HAP-1 (cell line): ENCODE measurements at regions not wholly inside any gene's neighbourhood (a gene's known extent, or its start where the extent isn't known, plus 50 kb on each side); places are given as distances from the start of the nearest gene placed in this dataset.

Experiments
- DNase-seq, 2 experiments: peaks; one replicate each; pipeline ENCODE4 v3.0.0-alpha.2; 2016 to 2020; ENCODE audit warnings: low spot score in 2 of 2
- H3K27me3 ChIP-seq: fragments of 250-450 bp; sonication (Bioruptor Pico); 2 replicates; pipeline ENCODE4 v1.5.1; 2020; ENCODE audit warnings: low read depth, mild to moderate bottlenecking, moderate library complexity
- H3K36me3 ChIP-seq: fragments of 250-450 bp; sonication (Bioruptor Pico); replicated peaks from 2 replicates; pipeline ENCODE4 v1.5.1; 2020; ENCODE audit warnings: mild to moderate bottlenecking
- H3K4me1 ChIP-seq: fragments of 250-450 bp; sonication (Bioruptor Pico); 2 replicates; pipeline ENCODE4 v1.5.1; 2020; ENCODE audit warnings: mild to moderate bottlenecking
- H3K4me3 ChIP-seq: fragments of 250-450 bp; sonication (Bioruptor Pico); 2 replicates; pipeline ENCODE4 v1.5.1; 2020; ENCODE audit warnings: mild to moderate bottlenecking, moderate library complexity
- H3K9me3 ChIP-seq: fragments of 250-450 bp; sonication (Bioruptor Pico); 2 replicates; pipeline ENCODE4 v1.5.1; 2020; ENCODE audit warnings: mild to moderate bottlenecking, moderate library complexity
- in situ Hi-C: fragments of 300-500 bp; cut with MboI; formaldehyde crosslinking; loops from 3 replicates; pipeline ENCODE4 v1.14.3; 2020; ENCODE audit warnings: low sequenced_read_pairs, inconsistent platforms, mixed read lengths

DNA sequence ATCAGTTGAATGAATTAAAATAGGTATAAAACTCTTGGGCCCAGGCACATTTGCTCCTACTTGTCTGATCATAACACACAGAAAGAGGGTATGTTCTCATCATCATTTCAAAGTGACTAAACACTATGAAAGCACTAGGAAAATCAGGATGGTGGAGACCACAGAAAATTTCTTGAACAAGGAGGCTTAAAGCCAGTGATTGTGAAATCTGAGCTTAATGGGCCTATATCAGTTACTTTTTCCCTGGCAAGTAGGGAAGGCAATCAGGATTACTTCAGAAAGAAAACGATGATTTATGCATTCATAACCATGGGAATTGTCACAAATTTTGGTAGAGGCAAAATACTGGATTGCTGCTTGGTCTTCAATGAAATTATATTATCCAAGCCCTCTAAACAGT, 434.4 kb upstream of the CNTN4 start:
- no peaks in the 10 kb centered on the region for H3K4me1 ChIP-seq
- H3K9me3 ChIP-seq: no peaks in the 10 kb centered on the region
- no peak overlapping the region for H3K4me3 ChIP-seq
- in situ Hi-C loops: no loop called here
- no peak for DNase-seq
- H3K27me3 ChIP-seq: no peaks in the 10 kb centered on the region
- H3K36me3 ChIP-seq: no peaks in the 10 kb centered on the region

DNA sequence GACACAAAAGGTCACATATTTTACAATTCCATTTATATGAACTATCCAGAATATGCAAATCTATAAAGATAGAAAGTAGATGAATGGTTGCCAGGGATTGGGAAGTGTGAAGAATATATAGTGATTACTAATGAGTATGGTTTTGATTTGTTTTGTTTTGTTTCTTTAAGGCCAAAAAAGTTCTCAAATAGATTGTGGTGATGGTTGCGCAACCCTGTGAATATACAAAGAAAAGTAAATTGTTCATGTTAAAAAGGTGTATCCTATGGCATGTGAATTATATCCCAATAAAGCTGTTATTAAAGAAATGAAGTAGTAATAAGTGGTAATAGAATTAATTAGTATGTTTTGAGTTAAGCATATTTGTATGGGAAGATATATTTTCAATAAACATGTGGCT, 431.8 kb upstream of the CNTN4 start:
- no peaks in the 10 kb centered on the region for H3K4me1 ChIP-seq
- H3K4me3 ChIP-seq: no peak overlapping the region
- no peak for DNase-seq
- in situ Hi-C loops: no loop called here
- no peaks in the 10 kb centered on the region for H3K27me3 ChIP-seq
- no peaks in the 10 kb centered on the region for H3K9me3 ChIP-seq
- no peaks in the 10 kb centered on the region for H3K36me3 ChIP-seq

DNA sequence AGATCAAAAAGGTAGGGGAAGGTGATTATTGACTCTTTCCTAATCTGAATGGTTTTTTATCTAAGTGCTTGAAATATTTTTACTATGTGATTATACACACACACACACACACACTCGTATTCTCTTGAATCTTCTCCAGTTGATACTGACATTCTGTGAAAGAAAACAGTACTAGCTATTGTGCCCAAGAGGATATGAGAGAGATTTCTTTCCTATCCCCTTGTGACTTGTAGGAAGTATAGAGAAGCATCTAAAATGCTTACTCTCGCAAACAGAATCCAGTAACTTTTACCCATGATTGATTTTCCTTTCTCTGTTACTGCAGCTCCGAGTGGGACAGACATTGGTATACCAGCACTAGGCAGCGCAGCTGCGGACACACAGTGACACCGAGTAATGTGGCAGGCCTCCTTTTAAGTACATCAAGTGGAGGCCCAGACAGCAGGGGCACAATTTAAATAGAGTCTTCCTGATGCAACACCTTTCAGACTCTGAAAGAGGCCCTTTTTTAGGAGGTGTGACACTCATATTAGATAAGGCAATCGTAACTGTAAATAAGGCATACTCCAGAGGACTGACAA, 421.0 kb upstream of the CNTN4 start:
- Histone ChIP-seq H3K9me3 (no peaks in the 10 kb centered on the region), H3K4me1 (no peaks in the 10 kb centered on the region; the same call in 1 of the 2 replicates), H3K27me3 (no peaks in the 10 kb centered on the region), H3K36me3 (no peaks in the 10 kb centered on the region), H3K4me3 (no peak overlapping the region)
- in situ Hi-C loops: no loop called here
- no peak for DNase-seq

DNA sequence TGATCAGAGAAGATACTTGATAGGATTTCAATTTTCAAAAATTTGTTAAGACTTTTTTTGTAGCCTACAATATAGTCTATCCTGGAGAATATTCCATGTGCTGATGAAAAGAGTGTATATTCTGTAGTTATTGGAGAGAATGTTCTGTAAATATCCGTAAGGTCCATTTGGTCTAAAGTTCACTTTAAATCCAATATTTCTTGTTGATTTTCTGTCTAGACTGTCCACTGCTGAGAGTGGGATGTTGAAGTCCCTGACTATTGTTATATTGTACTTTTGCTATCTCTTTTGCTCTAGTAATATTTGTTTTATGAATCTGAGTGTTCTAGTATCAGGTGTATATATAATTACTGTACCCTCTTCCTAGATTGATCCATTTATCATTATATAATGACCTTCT, 406.2 kb upstream of the CNTN4 start:
- Histone ChIP-seq H3K9me3 (no peaks in the 10 kb centered on the region), H3K36me3 (no peaks in the 10 kb centered on the region), H3K4me1 (no peaks in the 10 kb centered on the region), H3K27me3 (no peaks in the 10 kb centered on the region), H3K4me3 (no peak overlapping the region)
- in situ Hi-C loops: no loop called here
- no peak for DNase-seq

DNA sequence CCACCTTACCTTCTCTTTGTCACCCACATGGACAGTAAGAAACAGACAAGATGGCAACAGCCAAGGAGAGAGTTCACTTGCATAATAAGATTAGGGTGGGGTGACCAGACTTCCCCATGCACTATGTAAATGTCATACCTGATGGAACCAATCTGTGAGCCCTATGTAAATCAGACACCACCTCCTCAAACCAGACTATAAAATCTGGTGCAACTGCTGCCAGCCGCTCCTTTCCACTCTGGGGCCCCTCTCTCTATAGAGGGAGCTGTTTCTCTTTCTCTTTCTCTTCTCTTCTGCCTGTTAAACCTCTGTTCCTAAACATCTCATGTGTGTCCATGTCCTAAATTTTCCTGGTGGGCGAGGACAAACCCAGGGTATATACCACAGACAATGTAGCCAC, 405.5 kb upstream of the CNTN4 start:
- no peak for DNase-seq
- Histone ChIP-seq H3K4me3 (no peak overlapping the region), H3K4me1 (no peaks in the 10 kb centered on the region), H3K9me3 (no peaks in the 10 kb centered on the region), H3K36me3 (no peaks in the 10 kb centered on the region), H3K27me3 (no peaks in the 10 kb centered on the region)
- in situ Hi-C loops: no loop called here

DNA sequence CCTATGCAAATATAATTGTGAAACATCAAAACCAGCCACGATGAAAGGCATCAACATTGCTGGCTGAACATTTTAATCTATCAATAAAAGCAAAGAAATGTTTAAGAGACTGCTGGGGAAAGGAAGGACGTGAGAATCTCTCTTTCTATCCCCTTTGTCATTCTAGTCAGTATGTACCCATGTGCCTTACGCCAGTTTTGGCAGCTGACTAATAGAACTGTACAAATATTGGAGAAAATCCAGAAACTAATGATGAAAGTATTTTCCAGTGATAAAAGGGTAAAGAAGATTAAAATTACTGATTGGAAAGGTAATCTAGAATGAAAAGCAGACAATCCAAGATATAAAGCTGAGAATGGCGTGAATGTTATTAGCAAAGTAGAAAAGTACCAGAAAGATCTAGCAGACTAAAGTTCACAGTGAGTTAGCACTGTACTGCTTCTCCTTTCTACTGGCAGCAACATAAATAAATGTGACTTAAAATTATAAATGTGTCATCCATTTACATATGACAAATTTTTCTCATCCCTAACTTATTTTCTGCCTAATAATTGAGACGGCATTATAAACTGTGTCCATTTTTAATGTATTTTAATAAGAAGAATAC, 401.9 kb upstream of the CNTN4 start:
- Histone ChIP-seq H3K4me3 (no peak overlapping the region), H3K4me1 (no peaks in the 10 kb centered on the region), H3K9me3 (no peaks in the 10 kb centered on the region), H3K36me3 (no peaks in the 10 kb centered on the region), H3K27me3 (no peaks in the 10 kb centered on the region)
- in situ Hi-C loops: no loop called here
- DNase-seq: no peak

DNA sequence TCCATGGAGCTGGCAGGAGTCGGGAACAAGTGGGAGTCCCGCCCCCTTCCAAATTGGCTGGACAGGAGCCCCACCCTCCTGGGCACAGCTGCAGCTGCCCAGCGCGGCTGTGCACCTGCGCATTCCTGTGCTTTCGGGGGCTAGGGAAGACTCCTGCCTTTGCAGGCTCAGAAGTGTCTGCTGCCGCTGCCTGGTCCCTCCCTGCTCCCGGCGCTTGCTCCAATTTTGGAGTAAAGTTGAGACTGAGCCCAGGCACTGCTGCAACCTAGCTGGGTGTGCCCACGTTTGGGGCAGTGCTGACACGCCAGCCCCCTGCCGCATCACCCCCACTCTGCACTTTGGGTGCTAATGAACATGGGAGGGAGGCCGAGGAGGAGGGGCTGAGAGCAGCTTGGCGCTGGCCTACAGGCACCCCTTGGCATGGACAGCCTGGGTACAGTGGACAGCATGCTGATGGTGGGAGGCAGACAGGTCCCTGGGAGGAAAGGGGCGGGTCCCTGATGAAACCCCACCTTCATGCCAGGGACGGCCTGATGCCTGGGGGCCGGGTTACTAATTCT, 399.2 kb upstream of the CNTN4 start:
- in situ Hi-C loops: no loop called here
- DNase-seq: no peak
- Histone ChIP-seq H3K4me3 (no peak overlapping the region), H3K4me1 (no peaks in the 10 kb centered on the region), H3K36me3 (no peaks in the 10 kb centered on the region), H3K27me3 (no peaks in the 10 kb centered on the region), H3K9me3 (no peaks in the 10 kb centered on the region)

DNA sequence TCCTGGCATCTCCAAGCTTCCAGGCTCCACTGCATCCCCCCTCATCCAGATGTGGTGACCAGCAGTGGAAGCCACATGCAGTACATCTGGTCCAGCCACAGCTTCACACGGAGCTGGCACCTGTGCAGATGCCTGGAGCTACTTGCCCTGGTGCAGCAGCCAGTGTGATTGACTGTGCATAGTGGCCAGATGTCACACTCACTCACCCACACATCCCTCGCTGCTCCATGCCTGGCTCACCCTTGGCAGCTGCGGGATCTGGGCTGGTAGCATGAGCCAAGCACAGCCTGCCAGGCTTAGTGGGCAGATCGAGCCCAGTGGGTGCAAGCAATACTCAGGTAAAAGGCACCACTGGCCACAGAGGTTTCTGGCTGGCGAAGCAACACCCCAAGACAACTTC, 398.0 kb upstream of the CNTN4 start:
- H3K27me3 ChIP-seq: no peaks in the 10 kb centered on the region
- no peak for DNase-seq
- no peaks in the 10 kb centered on the region for H3K4me1 ChIP-seq
- H3K9me3 ChIP-seq: no peaks in the 10 kb centered on the region; the same call in 1 of the 2 replicates
- no peak overlapping the region for H3K4me3 ChIP-seq
- H3K36me3 ChIP-seq: no peaks in the 10 kb centered on the region
- in situ Hi-C loops: no loop called here

DNA sequence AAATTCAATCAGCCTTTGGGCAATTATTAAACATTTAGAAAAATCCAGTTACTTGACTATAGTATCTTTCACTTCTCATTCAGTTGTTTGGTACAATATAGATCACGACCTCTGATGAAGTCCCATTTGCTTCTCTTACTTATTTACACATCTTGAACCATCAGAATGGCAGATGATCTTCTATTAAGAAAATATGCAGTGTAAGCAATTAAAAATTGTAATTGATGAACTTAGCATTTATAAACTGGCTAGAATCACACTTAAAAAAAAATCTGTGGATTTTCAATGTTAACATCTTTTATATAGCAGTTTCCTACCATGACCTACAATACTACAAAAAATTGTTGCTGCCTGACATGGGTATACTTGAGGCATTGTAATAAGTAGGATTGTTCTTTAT, 395.5 kb upstream of the CNTN4 start:
- DNase-seq: no peak
- Histone ChIP-seq H3K4me1 (no peaks in the 10 kb centered on the region), H3K27me3 (no peaks in the 10 kb centered on the region), H3K4me3 (no peak overlapping the region), H3K36me3 (no peaks in the 10 kb centered on the region), H3K9me3 (no peaks in the 10 kb centered on the region; the same call in 1 of the 2 replicates)
- in situ Hi-C loops: no loop called here

DNA sequence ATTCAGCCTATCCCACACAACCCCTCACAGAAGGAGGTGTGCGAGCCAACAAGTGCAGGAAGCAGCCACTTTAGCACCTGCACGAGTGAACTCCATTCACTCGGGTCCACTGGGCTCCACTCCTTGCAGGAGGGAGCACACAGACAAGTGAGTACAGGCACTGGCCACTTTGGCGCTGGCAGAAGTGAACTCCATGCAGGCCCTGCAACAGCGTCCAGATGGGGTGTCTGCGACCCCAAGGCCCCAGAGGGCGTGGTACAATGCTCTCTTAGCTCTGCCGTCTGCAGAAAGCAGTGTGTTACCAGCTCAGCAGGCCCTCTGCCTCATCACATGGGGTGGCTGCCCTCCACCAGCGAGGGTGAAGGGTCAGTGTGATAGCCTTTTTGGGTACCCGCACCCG, 388.0 kb upstream of the CNTN4 start:
- H3K4me3 ChIP-seq: no peak overlapping the region
- H3K4me1 ChIP-seq: no peaks in the 10 kb centered on the region
- no peaks in the 10 kb centered on the region for H3K9me3 ChIP-seq
- in situ Hi-C loops: no loop called here
- DNase-seq: no peak
- H3K36me3 ChIP-seq: no peaks in the 10 kb centered on the region
- H3K27me3 ChIP-seq: no peaks in the 10 kb centered on the region

DNA sequence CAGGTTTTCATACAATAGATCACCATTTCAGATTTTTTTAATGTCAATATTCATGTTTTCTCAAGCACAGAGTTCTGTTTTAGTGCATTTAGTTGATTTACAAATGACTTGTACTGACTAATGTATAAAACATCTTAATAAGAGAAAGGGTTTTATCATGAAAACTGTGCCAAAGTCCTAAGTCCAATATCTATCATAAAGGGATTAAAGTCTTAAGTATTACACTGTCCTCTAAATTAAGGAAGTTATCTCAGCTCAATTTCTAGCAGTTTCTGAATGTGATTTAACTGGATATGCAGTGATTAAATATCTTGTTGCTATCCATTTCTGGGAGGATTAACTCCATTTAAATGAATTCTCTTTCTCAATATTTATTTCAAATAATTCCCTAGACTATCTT, 381.1 kb upstream of the CNTN4 start:
- no peaks in the 10 kb centered on the region for H3K4me1 ChIP-seq
- H3K9me3 ChIP-seq: no peaks in the 10 kb centered on the region
- H3K27me3 ChIP-seq: no peaks in the 10 kb centered on the region
- in situ Hi-C loops: no loop called here
- no peak for DNase-seq
- no peaks in the 10 kb centered on the region for H3K36me3 ChIP-seq
- H3K4me3 ChIP-seq: no peak overlapping the region

DNA sequence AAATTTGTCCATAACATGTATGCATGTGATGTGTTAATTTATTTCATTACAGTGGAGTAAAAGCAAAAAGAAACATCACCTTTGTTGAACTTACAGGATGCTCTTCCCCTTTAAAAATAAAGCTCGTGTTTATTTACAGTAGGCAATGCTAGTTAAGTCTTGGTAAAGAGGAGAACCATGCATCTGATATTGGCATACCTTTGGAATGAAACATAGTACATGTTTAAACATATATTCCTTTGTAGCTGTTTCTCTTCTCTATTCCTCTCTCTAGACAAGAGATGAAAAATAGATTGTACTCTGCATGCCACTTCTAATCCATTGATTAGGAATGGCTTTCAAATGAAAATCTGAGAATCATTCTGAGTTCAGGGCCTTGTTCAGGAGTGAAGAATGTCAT, 374.9 kb upstream of the CNTN4 start:
- Histone ChIP-seq H3K27me3 (no peaks in the 10 kb centered on the region), H3K36me3 (no peaks in the 10 kb centered on the region), H3K9me3 (no peaks in the 10 kb centered on the region), H3K4me1 (no peaks in the 10 kb centered on the region), H3K4me3 (no peak overlapping the region)
- DNase-seq: no peak
- in situ Hi-C loops: no loop called here

DNA sequence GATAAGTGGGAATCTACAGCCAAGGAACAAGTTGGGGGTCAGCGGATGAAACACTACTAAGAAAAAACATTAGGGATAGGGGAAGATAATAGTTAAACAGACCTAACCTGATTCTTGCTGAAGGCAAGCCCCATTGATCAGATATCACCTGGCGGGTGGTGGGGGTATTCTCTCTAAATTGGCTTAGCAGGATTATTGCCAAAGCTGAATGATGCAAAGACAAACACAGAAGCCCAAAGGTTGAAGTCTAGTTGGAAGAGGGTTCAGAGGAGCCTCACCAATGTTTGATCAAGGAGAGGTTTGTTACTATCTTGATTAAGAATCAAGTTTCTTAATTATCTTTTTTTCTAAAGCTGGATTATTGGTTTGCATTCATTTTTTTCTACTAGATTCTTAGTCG, 371.9 kb upstream of the CNTN4 start:
- no peaks in the 10 kb centered on the region for H3K4me1 ChIP-seq
- no peaks in the 10 kb centered on the region for H3K27me3 ChIP-seq
- DNase-seq: no peak
- in situ Hi-C loops: no loop called here
- H3K36me3 ChIP-seq: no peaks in the 10 kb centered on the region
- H3K4me3 ChIP-seq: no peak overlapping the region
- H3K9me3 ChIP-seq: no peaks in the 10 kb centered on the region

DNA sequence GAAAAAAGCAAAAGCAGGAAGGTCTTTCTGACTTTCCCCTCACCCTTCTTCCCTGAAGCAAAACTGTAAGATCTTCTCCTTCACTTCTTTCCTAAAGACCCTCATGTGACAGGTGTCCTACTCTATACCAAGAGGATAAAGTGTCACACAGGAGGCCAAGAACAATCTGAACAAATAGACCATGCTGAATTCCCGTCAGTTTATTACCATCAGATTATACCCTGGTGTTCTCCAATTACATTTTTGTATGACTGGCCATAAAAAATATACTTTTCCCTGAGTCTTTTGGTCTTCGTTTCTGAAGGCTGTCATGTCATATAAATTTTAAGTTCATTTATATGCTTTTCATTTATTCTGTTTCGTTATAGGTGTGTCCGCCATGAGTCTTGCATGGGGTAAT, 371.4 kb upstream of the CNTN4 start:
- in situ Hi-C loops: no loop called here
- no peak overlapping the region for H3K4me3 ChIP-seq

DNA sequence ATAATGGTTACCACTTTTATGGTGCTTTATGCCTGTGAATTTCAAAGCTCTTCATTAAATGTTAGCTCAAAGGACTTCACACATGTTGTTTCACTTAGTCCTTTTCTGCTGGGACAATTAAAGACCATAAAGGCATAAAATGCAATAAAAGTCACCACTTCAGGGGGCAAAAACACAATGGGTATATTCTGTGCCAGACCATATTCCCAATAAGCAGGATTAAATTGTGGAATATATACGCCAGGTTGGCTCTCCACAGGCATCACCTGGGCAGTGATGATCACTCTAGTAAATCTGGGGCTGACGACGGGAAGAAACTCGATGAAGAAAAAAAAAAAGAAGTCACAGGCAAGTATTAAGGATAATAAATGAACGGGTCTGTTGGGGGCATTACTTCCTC, 370.2 kb upstream of the CNTN4 start:
- in situ Hi-C loops: no loop called here
- DNase-seq: no peak

More for the DNA sequence above, 371.4 kb upstream of the CNTN4 start:
- Histone ChIP-seq H3K36me3 (no peaks in the 10 kb centered on the region), H3K9me3 (no peaks in the 10 kb centered on the region), H3K27me3 (no peaks in the 10 kb centered on the region), H3K4me1 (no peaks in the 10 kb centered on the region)
- DNase-seq: no peak

More for the DNA sequence above, 370.2 kb upstream of the CNTN4 start:
- no peak overlapping the region for H3K4me3 ChIP-seq
- H3K36me3 ChIP-seq: no peaks in the 10 kb centered on the region
- H3K27me3 ChIP-seq: no peaks in the 10 kb centered on the region
- H3K4me1 ChIP-seq: no peaks in the 10 kb centered on the region
- no peaks in the 10 kb centered on the region for H3K9me3 ChIP-seq
